ENCODE measurements at regions not wholly inside any gene's neighbourhood (a gene's known extent, or its start where the extent isn't known, plus 50 kb on each side); places are given as distances from the start of the nearest gene placed in this dataset.
A peak's percentile ranks its signal among the peaks of the same experiment; 100 is the strongest.
"Not testable (repeated sequence)": the region's sequence is repeated elsewhere in the genome, so short reads cannot be mapped to it uniquely, and the experiment has no call there.

DNA sequence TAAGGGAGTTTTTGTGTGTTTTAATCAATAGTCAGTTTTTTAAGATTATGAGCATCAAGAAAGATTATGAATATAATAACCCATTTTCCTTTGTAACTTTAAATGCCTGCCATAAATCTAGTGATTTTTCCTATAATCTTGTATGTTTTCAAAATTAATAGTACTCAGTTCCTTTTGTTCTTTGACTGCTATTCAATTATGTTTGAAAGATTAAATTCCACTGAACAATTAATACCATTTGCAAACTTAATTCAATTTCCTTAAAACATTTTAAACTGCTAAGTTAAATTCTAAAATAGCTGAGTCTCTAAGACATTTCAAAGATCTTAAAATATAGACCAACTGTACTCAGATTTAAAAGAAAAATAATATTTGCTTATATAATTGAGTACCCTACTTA lies 1173.9 kb upstream of the TMEFF2 start:
- Mint-ChIP-seq H3K36me3 (ENCODE audit: unreplicated experiment) (no peaks in the 10 kb centered on the region), H3K4me3 (ENCODE audit: unreplicated experiment) (no peak overlapping the region), H3K9me3 (ENCODE audit: unreplicated experiment) (no peaks in the 10 kb centered on the region), H3K27me3 (ENCODE audit: unreplicated experiment) (no peaks in the 10 kb centered on the region), H3K27ac (ENCODE audit: unreplicated experiment) (no peak overlapping the region), H3K4me1 (ENCODE audit: unreplicated experiment) (no peaks in the 10 kb centered on the region)
- no peak for DNase-seq (ENCODE audit: extremely low spot score, unreplicated experiment)
- TF ChIP-seq, protein P1, sequence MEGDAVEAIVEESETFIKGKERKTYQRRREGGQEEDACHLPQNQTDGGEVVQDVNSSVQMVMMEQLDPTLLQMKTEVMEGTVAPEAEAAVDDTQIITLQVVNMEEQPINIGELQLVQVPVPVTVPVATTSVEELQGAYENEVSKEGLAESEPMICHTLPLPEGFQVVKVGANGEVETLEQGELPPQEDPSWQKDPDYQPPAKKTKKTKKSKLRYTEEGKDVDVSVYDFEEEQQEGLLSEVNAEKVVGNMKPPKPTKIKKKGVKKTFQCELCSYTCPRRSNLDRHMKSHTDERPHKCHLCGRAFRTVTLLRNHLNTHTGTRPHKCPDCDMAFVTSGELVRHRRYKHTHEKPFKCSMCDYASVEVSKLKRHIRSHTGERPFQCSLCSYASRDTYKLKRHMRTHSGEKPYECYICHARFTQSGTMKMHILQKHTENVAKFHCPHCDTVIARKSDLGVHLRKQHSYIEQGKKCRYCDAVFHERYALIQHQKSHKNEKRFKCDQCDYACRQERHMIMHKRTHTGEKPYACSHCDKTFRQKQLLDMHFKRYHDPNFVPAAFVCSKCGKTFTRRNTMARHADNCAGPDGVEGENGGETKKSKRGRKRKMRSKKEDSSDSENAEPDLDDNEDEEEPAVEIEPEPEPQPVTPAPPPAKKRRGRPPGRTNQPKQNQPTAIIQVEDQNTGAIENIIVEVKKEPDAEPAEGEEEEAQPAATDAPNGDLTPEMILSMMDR (IDR thresholded peaks at IDR 0.05): no peak

DNA sequence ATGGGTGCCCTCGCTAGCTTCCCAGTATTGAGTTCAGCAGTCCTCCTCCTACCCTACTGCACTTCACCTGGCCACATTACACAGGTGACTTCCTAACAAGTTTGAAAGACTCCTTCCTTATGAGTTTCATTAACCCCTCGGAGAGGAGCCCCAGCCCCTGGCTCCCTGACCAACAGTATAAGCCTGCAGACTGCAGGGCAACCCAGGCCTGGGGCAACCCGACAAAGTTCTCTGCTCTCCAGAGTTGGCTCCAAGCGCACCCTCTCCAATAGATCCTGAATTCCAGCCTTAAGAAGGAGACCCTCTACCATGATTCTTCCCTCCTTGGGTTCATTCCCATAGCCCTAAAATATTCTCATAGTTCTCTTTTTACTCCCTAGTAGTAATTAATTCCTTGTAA lies 1162.8 kb upstream of the TMEFF2 start:
- H3K27ac Mint-ChIP-seq (ENCODE audit: unreplicated experiment): no peak overlapping the region
- TF ChIP-seq, protein P1 (IDR thresholded peaks at IDR 0.05): no peak
- H3K4me3 Mint-ChIP-seq (ENCODE audit: unreplicated experiment): no peak overlapping the region
- H3K9me3 Mint-ChIP-seq (ENCODE audit: unreplicated experiment): no peaks in the 10 kb centered on the region
- no peak for DNase-seq (ENCODE audit: extremely low spot score, unreplicated experiment)
- no peaks in the 10 kb centered on the region for H3K36me3 Mint-ChIP-seq (ENCODE audit: unreplicated experiment)
- no peaks in the 10 kb centered on the region for H3K4me1 Mint-ChIP-seq (ENCODE audit: unreplicated experiment)
- no peaks in the 10 kb centered on the region for H3K27me3 Mint-ChIP-seq (ENCODE audit: unreplicated experiment)

DNA sequence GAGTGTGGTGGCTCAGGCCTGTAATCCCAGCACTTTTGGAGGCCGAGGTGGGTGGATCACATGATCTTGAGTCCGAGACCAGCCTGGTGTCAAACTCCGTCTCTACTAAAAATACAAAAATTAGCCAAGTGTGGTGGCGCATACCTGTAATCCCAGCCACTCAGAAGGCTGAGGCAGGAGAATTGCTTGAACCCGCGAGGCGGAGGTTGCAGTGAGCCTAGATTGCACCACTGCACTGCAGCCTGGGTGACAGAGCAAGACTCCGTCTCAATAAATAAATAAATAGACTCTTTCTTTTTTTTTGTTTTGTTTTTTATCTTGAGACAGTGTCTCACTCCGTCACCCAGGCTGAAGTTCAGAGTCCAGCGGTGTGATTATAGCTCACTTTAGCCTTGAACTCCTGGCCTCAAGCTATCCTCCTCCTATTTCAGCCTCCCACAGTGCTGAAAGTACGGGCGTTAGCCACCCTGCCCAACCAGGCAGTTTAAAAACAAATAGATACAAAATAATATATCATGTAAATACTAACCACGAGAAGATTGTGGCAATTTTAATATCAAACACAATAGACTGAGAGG lies 1158.0 kb upstream of the TMEFF2 start:
- H3K27me3 Mint-ChIP-seq (ENCODE audit: unreplicated experiment); DNase-seq (ENCODE audit: extremely low spot score, unreplicated experiment); H3K4me1 Mint-ChIP-seq (ENCODE audit: unreplicated experiment); H3K36me3 Mint-ChIP-seq (ENCODE audit: unreplicated experiment); H3K27ac Mint-ChIP-seq (ENCODE audit: unreplicated experiment); H3K9me3 Mint-ChIP-seq (ENCODE audit: unreplicated experiment); H3K4me3 Mint-ChIP-seq (ENCODE audit: unreplicated experiment): not testable (repeated sequence)

DNA sequence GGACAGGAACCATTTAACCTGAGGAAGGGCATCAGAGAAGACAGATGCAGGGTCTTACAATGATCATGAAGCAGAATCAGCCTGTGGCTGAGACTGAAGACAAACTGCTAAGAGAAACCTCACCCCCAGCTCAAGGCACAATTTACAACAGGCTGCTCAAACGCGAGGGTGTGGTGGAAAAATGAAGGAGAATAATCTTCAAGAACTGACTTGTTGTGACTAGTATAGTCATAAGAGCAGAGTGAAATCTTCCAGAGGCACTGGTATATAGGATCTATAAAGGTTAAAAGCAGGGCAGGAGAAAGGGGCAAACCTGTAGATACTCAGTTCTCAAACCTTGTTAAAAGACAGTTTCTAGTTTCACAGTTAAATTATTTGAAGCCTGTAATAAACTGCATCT lies 1155.8 kb upstream of the TMEFF2 start:
- Mint-ChIP-seq H3K27ac (ENCODE audit: unreplicated experiment) (no peak overlapping the region), H3K27me3 (ENCODE audit: unreplicated experiment) (no peaks in the 10 kb centered on the region), H3K4me3 (ENCODE audit: unreplicated experiment) (no peak overlapping the region), H3K36me3 (ENCODE audit: unreplicated experiment) (no peaks in the 10 kb centered on the region), H3K4me1 (ENCODE audit: unreplicated experiment) (peaks cover 7% of the 10 kb centered on the region), H3K9me3 (ENCODE audit: unreplicated experiment) (no peaks in the 10 kb centered on the region)
- TF ChIP-seq, protein P1 (IDR thresholded peaks at IDR 0.05): no peak
- DNase-seq (ENCODE audit: extremely low spot score, unreplicated experiment): no peak

DNA sequence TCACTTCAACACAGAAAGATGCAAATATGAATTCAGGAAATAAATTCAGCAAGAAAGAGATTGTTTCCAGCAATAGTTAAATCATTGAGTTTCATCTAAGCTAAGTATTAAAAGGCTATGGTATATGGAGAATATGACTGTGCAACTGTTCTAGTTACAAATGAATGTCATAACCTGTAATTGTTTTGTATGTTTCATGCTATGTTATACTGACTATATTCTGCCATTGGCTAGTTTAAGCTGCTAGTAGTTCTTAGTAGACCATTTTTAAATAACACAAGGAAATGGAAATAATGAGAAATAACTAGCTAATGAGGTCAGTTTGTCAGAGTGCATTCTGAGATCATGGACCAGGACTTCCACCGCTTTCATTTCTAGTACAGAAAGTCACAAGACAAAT lies 1154.9 kb upstream of the TMEFF2 start:
- no peak for DNase-seq (ENCODE audit: extremely low spot score, unreplicated experiment)
- no peak overlapping the region for H3K27ac Mint-ChIP-seq (ENCODE audit: unreplicated experiment)
- TF ChIP-seq, protein P1 (IDR thresholded peaks at IDR 0.05): no peak
- H3K4me3 Mint-ChIP-seq (ENCODE audit: unreplicated experiment): no peak overlapping the region
- H3K4me1 Mint-ChIP-seq (ENCODE audit: unreplicated experiment): peaks cover 7% of the 10 kb centered on the region
- H3K36me3 Mint-ChIP-seq (ENCODE audit: unreplicated experiment): no peaks in the 10 kb centered on the region
- H3K9me3 Mint-ChIP-seq (ENCODE audit: unreplicated experiment): no peaks in the 10 kb centered on the region
- no peaks in the 10 kb centered on the region for H3K27me3 Mint-ChIP-seq (ENCODE audit: unreplicated experiment)

DNA sequence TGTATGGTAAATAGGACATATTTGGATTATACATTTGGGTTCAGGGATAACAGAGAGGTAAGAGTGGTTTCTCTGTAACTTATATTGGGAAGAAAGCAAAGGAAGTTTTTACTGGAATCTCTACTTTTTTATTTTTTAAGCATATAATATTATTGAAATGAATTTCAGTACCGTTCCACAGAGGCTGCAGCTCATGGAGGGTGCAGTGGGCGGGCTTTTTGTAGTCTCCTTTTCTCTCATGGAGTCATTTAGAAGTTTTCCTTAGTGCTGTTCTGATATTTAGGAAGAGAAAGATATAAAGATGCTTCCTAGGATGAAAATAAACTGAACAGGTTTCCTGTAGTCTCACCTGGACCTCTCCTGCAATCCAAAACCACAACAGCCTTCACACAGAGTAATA lies 1153.3 kb upstream of the TMEFF2 start:
- TF ChIP-seq, protein P1 (IDR thresholded peaks at IDR 0.05): no peak
- H3K9me3 Mint-ChIP-seq (ENCODE audit: unreplicated experiment): no peaks in the 10 kb centered on the region
- peak overlapping the region; percentile 71 for H3K27ac Mint-ChIP-seq (ENCODE audit: unreplicated experiment)
- H3K27me3 Mint-ChIP-seq (ENCODE audit: unreplicated experiment): no peaks in the 10 kb centered on the region
- DNase-seq (ENCODE audit: extremely low spot score, unreplicated experiment): no peak
- no peaks in the 10 kb centered on the region for H3K36me3 Mint-ChIP-seq (ENCODE audit: unreplicated experiment)
- H3K4me1 Mint-ChIP-seq (ENCODE audit: unreplicated experiment): peaks cover 7% of the 10 kb centered on the region
- peak overlapping the region; percentile 24 for H3K4me3 Mint-ChIP-seq (ENCODE audit: unreplicated experiment)

Data from osteocyte (in vitro differentiated cells).